Fibroblast of pulmonary artery (primary cell): ENCODE measurements at regions not wholly inside any gene's neighbourhood (a gene's known extent, or its start where the extent isn't known, plus 50 kb on each side); places are given as distances from the start of the nearest gene placed in this dataset.

ENCODE experiments used
- DNase-seq: peaks from one replicate; pipeline ENCODE4 v3.0.0-alpha.2; 2010; ENCODE audit warnings: low read depth
- H3K4me3 ChIP-seq: replicated peaks from 2 replicates; pipeline ENCODE4 v1.5.1; 2011; ENCODE audit warnings: low read depth, mild to moderate bottlenecking, control low read depth, low read length, moderate library complexity
- TF ChIP-seq, protein P1 (sequence below): IDR thresholded peaks from 2 replicates; pipeline ENCODE4 v1.5.1; 2011; ENCODE audit warnings: mild to moderate bottlenecking, control low read depth, low read length, inconsistent platforms; ENCODE audit errors: missing control alignments

GRCh38 chr3:80247766-80248165 is 480.0 kb upstream of the ROBO1 start:
- TF ChIP-seq, protein P1, sequence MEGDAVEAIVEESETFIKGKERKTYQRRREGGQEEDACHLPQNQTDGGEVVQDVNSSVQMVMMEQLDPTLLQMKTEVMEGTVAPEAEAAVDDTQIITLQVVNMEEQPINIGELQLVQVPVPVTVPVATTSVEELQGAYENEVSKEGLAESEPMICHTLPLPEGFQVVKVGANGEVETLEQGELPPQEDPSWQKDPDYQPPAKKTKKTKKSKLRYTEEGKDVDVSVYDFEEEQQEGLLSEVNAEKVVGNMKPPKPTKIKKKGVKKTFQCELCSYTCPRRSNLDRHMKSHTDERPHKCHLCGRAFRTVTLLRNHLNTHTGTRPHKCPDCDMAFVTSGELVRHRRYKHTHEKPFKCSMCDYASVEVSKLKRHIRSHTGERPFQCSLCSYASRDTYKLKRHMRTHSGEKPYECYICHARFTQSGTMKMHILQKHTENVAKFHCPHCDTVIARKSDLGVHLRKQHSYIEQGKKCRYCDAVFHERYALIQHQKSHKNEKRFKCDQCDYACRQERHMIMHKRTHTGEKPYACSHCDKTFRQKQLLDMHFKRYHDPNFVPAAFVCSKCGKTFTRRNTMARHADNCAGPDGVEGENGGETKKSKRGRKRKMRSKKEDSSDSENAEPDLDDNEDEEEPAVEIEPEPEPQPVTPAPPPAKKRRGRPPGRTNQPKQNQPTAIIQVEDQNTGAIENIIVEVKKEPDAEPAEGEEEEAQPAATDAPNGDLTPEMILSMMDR: no peak
- H3K4me3 ChIP-seq: no peak overlapping the region
- DNase-seq: no peak

GRCh38 chr3:80244390-80244789 is 476.6 kb upstream of the ROBO1 start:
- peak; percentile 46 for DNase-seq
- TF ChIP-seq, protein P1: no peak
- no peak overlapping the region for H3K4me3 ChIP-seq

DNA sequence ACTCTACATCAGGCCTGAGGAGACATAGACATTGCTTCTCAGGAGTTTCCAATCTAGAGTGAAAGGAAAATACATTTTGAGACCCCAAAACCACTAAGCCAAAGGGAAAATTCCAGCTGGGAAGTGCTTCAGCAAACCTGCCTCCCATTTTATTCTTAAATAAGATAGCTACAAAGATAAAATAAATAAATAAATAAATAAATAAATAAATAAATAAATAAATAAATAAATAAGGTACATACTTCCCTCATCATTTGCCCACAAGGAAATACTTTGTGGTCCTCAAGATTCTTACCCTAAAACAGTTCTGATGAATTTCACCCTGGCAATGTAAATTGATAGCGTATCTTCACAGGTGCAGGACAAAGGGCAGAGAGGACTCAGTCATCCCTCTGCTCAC is 474.0 kb upstream of the ROBO1 start:
- TF ChIP-seq, protein P1: no peak
- DNase-seq: no peak
- no peak overlapping the region for H3K4me3 ChIP-seq

GRCh38 chr3:80239301-80239700 is 471.5 kb upstream of the ROBO1 start:
- no peak overlapping the region for H3K4me3 ChIP-seq
- TF ChIP-seq, protein P1: no peak
- DNase-seq: no peak

DNA sequence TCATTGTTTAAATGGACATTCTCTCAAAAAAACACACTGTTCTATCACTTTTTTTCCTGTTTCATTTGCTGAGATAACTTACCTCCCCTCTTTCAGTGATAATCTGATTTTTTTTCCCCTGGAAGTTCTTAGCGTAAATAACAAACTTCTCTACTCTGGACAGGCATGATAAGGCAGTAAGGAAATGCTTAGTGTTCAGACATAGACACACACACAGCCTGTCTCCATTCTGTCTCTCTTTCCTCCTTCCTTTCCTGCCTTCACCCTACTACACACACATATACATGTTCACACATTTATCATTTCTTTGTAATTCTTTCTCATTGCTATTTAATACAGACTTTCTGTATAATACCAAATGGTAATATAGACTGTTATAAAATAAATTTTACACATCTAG is 470.8 kb upstream of the ROBO1 start:
- H3K4me3 ChIP-seq: no peak overlapping the region
- no peak for DNase-seq
- TF ChIP-seq, protein P1: no peak

DNA sequence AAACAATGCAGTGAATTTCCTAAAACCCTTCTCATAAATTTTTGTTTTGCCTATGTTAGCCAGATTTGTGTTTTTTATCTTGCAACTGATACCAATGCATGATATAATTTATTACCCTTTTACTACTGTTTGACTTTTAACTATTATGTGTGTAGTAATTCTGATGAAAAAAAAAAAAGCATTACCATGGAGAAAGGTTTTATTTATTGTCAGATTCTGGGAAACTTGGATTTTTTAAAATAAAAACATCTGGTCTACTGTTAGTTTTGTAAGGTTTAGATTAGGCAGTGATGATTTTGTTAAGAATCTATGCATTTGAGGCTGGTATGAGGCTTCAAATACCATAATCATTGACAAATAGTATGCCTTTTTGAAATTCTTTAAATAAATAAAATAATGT is 470.4 kb upstream of the ROBO1 start:
- H3K4me3 ChIP-seq: no peak overlapping the region
- TF ChIP-seq, protein P1: no peak
- DNase-seq: no peak

GRCh38 chr3:80234706-80235105 is 466.9 kb upstream of the ROBO1 start:
- TF ChIP-seq, protein P1: no peak
- DNase-seq: no peak
- no peak overlapping the region for H3K4me3 ChIP-seq
